A673 (cell line): ENCODE measurements at regions not wholly inside any gene's neighbourhood (a gene's known extent, or its start where the extent isn't known, plus 50 kb on each side); places are given as distances from the start of the nearest gene placed in this dataset.

Experiments used
- CTCF ChIP-seq: fragments of 300-800, 200-600 bp; sonication (generic); conservative IDR thresholded peaks from 2 replicates; pipeline ENCODE4 v1.5.1; 2017; ENCODE audit warnings: low read depth, mild to moderate bottlenecking, antibody characterized with exemption, low read length, moderate library complexity, mixed read lengths
- EZH2 ChIP-seq: fragments of 200-600 bp; sonication (generic); IDR thresholded peaks from 2 replicates; pipeline ENCODE4 v1.6.1; 2017; ENCODE audit warnings: borderline replicate concordance, low read depth, mild to moderate bottlenecking, mixed read lengths, antibody characterized with exemption, low read length; ENCODE audit not compliant: poor library complexity, severe bottlenecking

GRCh38 chr5:86858442-86858841 lies 240.7 kb downstream of the COX7C start:
- TF ChIP-seq CTCF, result no peak
- no peak for TF ChIP-seq EZH2
